Keratinocyte (primary cell): ENCODE measurements at regions not wholly inside any gene's neighbourhood (a gene's known extent, or its start where the extent isn't known, plus 50 kb on each side); places are given as distances from the start of the nearest gene placed in this dataset.

Experiments
- DNase-seq: peaks from one replicate; pipeline ENCODE4 v3.0.0-alpha.2; 2011; ENCODE audit warnings: low read depth, missing footprints, low spot score
- FAIRE-seq: peaks from 2 replicates; lab custom pipeline; 2011; peaks lifted over from hg19 to GRCh38; lab: Jason Lieb, UNC
- H2AFZ ChIP-seq: 2 replicates; pipeline ENCODE4 v1.6.0; 2012; ENCODE audit warnings: low read length, control low read depth, inconsistent platforms; ENCODE audit not compliant: control insufficient read depth
- H3K27ac ChIP-seq: 2 replicates; pipeline ENCODE4 v1.5.1; 2011; ENCODE audit warnings: low read length; ENCODE audit not compliant: control insufficient read depth, insufficient read depth
- H3K27me3 ChIP-seq: 3 replicates; pipeline ENCODE4 v1.6.0; 2011; ENCODE audit warnings: low read length; ENCODE audit not compliant: control insufficient read depth, insufficient read depth; ENCODE audit errors: extremely low read depth
- H3K36me3 ChIP-seq, 2 experiments: 2 replicates in 1 of 2; 3 replicates in 1 of 2; pipeline ENCODE4 v1.5.1; 2011; ENCODE audit warnings: low read length in 2 of 2, mild to moderate bottlenecking in 1 of 2; ENCODE audit not compliant: control insufficient read depth in 2 of 2, insufficient read depth in 2 of 2; ENCODE audit errors: extremely low read depth in 1 of 2
- H3K4me1 ChIP-seq: 3 replicates; pipeline ENCODE4 v1.5.1; 2011; ENCODE audit warnings: low read length; ENCODE audit not compliant: control insufficient read depth, insufficient read depth; ENCODE audit errors: extremely low read depth
- H3K4me2 ChIP-seq: 3 replicates; pipeline ENCODE4 v1.6.0; 2011; ENCODE audit warnings: low read depth, low read length; ENCODE audit not compliant: control insufficient read depth, insufficient read depth; ENCODE audit errors: extremely low read depth
- H3K4me3 ChIP-seq, 3 experiments: fragments of 200-600 bp in 1 of 3; sonication (generic) in 1 of 3; 2 replicates in 2 of 3; 3 replicates in 1 of 3; pipeline ENCODE4 v1.5.1; 2011 to 2016; ENCODE audit warnings: low read length in 3 of 3, mild to moderate bottlenecking in 3 of 3, control low read depth in 2 of 3, inconsistent platforms in 1 of 3, low read depth in 1 of 3, mixed read lengths in 1 of 3, mixed run types in 1 of 3, moderate library complexity in 1 of 3; ENCODE audit not compliant: control insufficient read depth in 2 of 3, insufficient read depth in 2 of 3; ENCODE audit errors: extremely low read depth in 1 of 3
- H3K79me2 ChIP-seq: 2 replicates; pipeline ENCODE4 v1.6.0; 2012; ENCODE audit warnings: low read length; ENCODE audit not compliant: control insufficient read depth, insufficient read depth
- H3K9ac ChIP-seq: 3 replicates; pipeline ENCODE4 v1.6.0; 2011; ENCODE audit warnings: low read length; ENCODE audit not compliant: control insufficient read depth, insufficient read depth; ENCODE audit errors: extremely low read depth
- H3K9me1 ChIP-seq: 3 replicates; pipeline ENCODE4 v1.6.0; 2011; ENCODE audit warnings: low read length; ENCODE audit not compliant: control insufficient read depth, insufficient read depth; ENCODE audit errors: extremely low read depth
- H3K9me3 ChIP-seq: 2 replicates; pipeline ENCODE4 v1.5.1; 2012; ENCODE audit warnings: low read depth, low read length; ENCODE audit not compliant: control insufficient read depth
- H4K20me1 ChIP-seq: 3 replicates; pipeline ENCODE4 v1.6.0; 2011; ENCODE audit warnings: low read length; ENCODE audit not compliant: control insufficient read depth, insufficient read depth; ENCODE audit errors: extremely low read depth
- CTCF ChIP-seq, 3 experiments: IDR thresholded peaks in 1 of 3; conservative IDR thresholded peaks in 1 of 3; optimal IDR thresholded peaks in 1 of 3; 2 replicates in 2 of 3; 3 replicates in 1 of 3; pipeline versions ENCODE3 to v1.5.1; 2011; ENCODE audit warnings: low read length in 3 of 3, mild to moderate bottlenecking in 3 of 3, moderate library complexity in 2 of 3, control low read depth in 1 of 3, inconsistent platforms in 1 of 3; ENCODE audit not compliant: insufficient read depth in 2 of 3; ENCODE audit errors: extremely low read depth in 1 of 3
- EZH2 ChIP-seq: IDR thresholded peaks from one replicate; pipeline ENCODE4 v1.6.1; 2012; ENCODE audit warnings: inconsistent platforms, mild to moderate bottlenecking, low read length, moderate library complexity
- dilution Hi-C: fragments of 300-500 bp; cut with MboI; formaldehyde crosslinking; loops from one replicate; pipeline ENCODE4 v1.7.0; 2020; ENCODE audit warnings: low sequenced_read_pairs; ENCODE audit not compliant: extremely low pct_ligation_motif_present

- Histone ChIP-seq H3K4me1 (no peaks in the 10 kb centered on the region), H3K27ac (no peak overlapping the region), H3K27me3 (no peaks in the 10 kb centered on the region), H3K79me2 (no peaks in the 10 kb centered on the region), H4K20me1 (no peaks in the 10 kb centered on the region), H3K9me3 (no peaks in the 10 kb centered on the region), H3K9me1 (no peaks in the 10 kb centered on the region), H3K4me3 (no peak overlapping the region), H2AFZ (no peak overlapping the region), H3K4me2 (no peak overlapping the region), H3K36me3 (no peaks in the 10 kb centered on the region), H3K9ac (no peak overlapping the region)
- no peak for FAIRE-seq
- dilution Hi-C loops, result no loop called here
- DNase-seq, result no peak
- TF ChIP-seq EZH2 (no peak), CTCF (optimal IDR thresholded peaks at IDR 0.05 in 1 of 3, IDR thresholded peaks at IDR 0.05 in 1 of 3, conservative IDR thresholded peaks at IDR 0.05 in 1 of 3; ENCODE audit: extremely low read depth in 1 of 3, insufficient read depth in 2 of 3, low read length in 3 of 3) (no peak)
Observed at GRCh38 chr7:81869670-81870069, 99.8 kb upstream of the HGF start.

- no peak overlapping the region for H2AFZ ChIP-seq
- no peak overlapping the region for H3K4me3 ChIP-seq
- H3K27ac ChIP-seq, result no peak overlapping the region
- no peak overlapping the region for H3K9ac ChIP-seq
- FAIRE-seq (no peak), DNase-seq (no peak)
- no peaks in the 10 kb centered on the region for H3K36me3 ChIP-seq
- no peaks in the 10 kb centered on the region for H3K79me2 ChIP-seq
- H3K9me3 ChIP-seq, result no peaks in the 10 kb centered on the region
- TF ChIP-seq CTCF (optimal IDR thresholded peaks at IDR 0.05 in 1 of 3, IDR thresholded peaks at IDR 0.05 in 1 of 3, conservative IDR thresholded peaks at IDR 0.05 in 1 of 3; ENCODE audit: extremely low read depth in 1 of 3, insufficient read depth in 2 of 3, low read length in 3 of 3) (no peak), EZH2 (no peak)
- H3K4me2 ChIP-seq, result no peak overlapping the region
- no peaks in the 10 kb centered on the region for H4K20me1 ChIP-seq
- dilution Hi-C loops, result no loop called here
- H3K4me1 ChIP-seq, result no peaks in the 10 kb centered on the region
- no peaks in the 10 kb centered on the region for H3K9me1 ChIP-seq
- no peaks in the 10 kb centered on the region for H3K27me3 ChIP-seq
Observed at GRCh38 chr7:81865754-81866153, 95.9 kb upstream of the HGF start.
